Vagina (tissue), 2 donors: ENCODE measurements at regions not wholly inside any gene's neighbourhood (a gene's known extent, or its start where the extent isn't known, plus 50 kb on each side); places are given as distances from the start of the nearest gene placed in this dataset.

Experiments used
- DNase-seq, 2 donors: peaks; one replicate each; pipeline ENCODE4 v3.0.0-alpha.2; 2017; ENCODE audit errors: extremely low spot score in 2 of 2
- H3K27ac ChIP-seq: fragments of 200-600 bp; sonication (generic); one replicate; pipeline ENCODE4 v1.5.1; 2019
- H3K27me3 ChIP-seq: fragments of 200-600 bp; sonication (generic); one replicate; pipeline ENCODE4 v1.5.1; 2019
- H3K36me3 ChIP-seq, 2 donors: fragments of 200-600 bp; sonication (generic); one replicate each; pipeline ENCODE4 v1.5.1; 2017 to 2019
- H3K4me1 ChIP-seq: fragments of 200-600 bp; sonication (generic); one replicate; pipeline ENCODE4 v1.5.1; 2019
- H3K4me3 ChIP-seq, 2 donors: fragments of 200-600 bp; sonication (generic); 1 replicate in 1 of 2; 2 replicates in 1 of 2; pipeline ENCODE4 v1.5.1; 2016 to 2019
- H3K9me3 ChIP-seq: fragments of 200-600 bp; sonication (generic); one replicate; pipeline ENCODE4 v1.5.1; 2019
- POLR2A ChIP-seq, 2 donors: fragments of 450-650 bp; IDR thresholded peaks; one replicate each; pipeline ENCODE4 v1.6.1; 2017; ENCODE audit warnings: antibody characterized with exemption in 2 of 2, mild to moderate bottlenecking in 2 of 2, moderate library complexity in 2 of 2
- POLR2AphosphoS5 ChIP-seq, 2 donors: sonication (generic); formaldehyde crosslinking; IDR thresholded peaks; one replicate each; pipeline ENCODE4 v1.9.0; 2017; ENCODE audit warnings: antibody characterized with exemption in 2 of 2, mild to moderate bottlenecking in 2 of 2, low read depth in 1 of 2; ENCODE audit not compliant: insufficient read depth in 1 of 2
- intact Hi-C: fragments of 100-400 bp; cut with DNase I; formaldehyde crosslinking; loops from one replicate; pipeline ENCODE4 v1.15.1; 2023
- TF ChIP-seq, protein P1 (sequence below), 3 experiments: fragments of 450-650 bp in 2 of 3; fragments of 200-600 bp in 1 of 3; sonication (generic) in 1 of 3; IDR thresholded peaks; one replicate each; pipeline ENCODE4 v1.5.1; 2017 to 2019; ENCODE audit warnings: antibody characterized with exemption in 3 of 3, mild to moderate bottlenecking in 2 of 3, moderate library complexity in 2 of 3

DNA sequence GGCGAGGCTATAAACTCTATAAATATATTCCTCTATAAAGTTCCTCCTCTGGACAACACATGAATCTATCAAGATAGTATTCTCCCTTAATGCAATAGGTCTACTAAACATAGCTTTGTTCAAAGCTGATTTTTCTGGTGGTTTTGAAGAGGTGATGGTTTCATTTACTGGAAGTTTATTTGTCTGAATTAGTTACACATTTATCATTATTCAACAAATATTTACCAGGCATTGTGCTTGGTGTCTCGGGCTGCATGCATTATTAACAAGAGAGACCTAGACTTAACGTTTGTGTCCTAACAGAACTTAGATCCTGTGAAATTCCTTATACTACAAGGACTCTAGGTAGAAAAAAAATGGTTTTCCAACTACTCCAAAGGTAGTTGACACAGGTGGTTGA is 511.4 kb upstream of the B3GALT2 start:
- Histone ChIP-seq H3K27ac (no peak overlapping the region), H3K4me1 (no peaks in the 10 kb centered on the region), H3K27me3 (no peaks in the 10 kb centered on the region), H3K4me3 (no peak overlapping the region), H3K36me3 (no peaks in the 10 kb centered on the region), H3K9me3 (no peaks in the 10 kb centered on the region)
- no peak for TF ChIP-seq POLR2AphosphoS5 (IDR thresholded peaks at IDR 0.05; ENCODE audit: insufficient read depth in 1 of 2, low read depth in 1 of 2)
- TF ChIP-seq, protein P1, sequence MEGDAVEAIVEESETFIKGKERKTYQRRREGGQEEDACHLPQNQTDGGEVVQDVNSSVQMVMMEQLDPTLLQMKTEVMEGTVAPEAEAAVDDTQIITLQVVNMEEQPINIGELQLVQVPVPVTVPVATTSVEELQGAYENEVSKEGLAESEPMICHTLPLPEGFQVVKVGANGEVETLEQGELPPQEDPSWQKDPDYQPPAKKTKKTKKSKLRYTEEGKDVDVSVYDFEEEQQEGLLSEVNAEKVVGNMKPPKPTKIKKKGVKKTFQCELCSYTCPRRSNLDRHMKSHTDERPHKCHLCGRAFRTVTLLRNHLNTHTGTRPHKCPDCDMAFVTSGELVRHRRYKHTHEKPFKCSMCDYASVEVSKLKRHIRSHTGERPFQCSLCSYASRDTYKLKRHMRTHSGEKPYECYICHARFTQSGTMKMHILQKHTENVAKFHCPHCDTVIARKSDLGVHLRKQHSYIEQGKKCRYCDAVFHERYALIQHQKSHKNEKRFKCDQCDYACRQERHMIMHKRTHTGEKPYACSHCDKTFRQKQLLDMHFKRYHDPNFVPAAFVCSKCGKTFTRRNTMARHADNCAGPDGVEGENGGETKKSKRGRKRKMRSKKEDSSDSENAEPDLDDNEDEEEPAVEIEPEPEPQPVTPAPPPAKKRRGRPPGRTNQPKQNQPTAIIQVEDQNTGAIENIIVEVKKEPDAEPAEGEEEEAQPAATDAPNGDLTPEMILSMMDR (IDR thresholded peaks at IDR 0.05), result no peak
- no peak for TF ChIP-seq POLR2A (IDR thresholded peaks at IDR 0.05)
- intact Hi-C loops, result no loop called here
- no peak for DNase-seq

DNA sequence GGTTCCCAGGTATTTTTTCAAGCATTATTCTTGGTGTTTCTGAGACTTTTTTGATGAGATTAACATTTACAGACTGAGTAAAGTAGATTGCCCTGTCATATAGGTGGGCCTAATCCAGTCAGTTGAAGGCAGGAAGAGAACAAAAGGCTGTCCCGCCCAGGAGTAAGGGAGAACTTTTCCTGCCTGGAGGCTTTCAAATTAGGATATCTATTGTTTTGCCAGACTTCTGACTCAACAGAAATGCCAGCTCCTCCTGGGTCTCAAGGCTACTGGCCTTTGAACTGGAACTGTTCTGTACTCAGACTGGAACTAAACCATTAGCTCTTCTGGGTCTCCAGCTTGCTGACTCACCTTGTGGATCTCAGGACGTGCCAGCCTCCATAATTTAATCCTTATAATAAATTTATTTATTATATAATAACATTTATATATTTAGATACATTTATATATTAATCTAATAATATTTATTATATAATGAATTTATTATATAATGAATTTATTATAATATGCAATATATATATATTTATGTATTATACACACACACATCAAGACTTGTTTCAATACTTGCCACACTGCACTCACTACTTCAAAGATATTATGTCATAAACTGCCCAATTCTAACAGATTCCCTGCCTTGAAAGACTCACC is 510.8 kb upstream of the B3GALT2 start:
- no peak for DNase-seq
- no peaks in the 10 kb centered on the region for H3K36me3 ChIP-seq
- no peaks in the 10 kb centered on the region for H3K4me1 ChIP-seq
- no peaks in the 10 kb centered on the region for H3K27me3 ChIP-seq
- no peaks in the 10 kb centered on the region for H3K9me3 ChIP-seq
- no peak overlapping the region for H3K4me3 ChIP-seq
- H3K27ac ChIP-seq, result no peak overlapping the region
- TF ChIP-seq, protein P1 (IDR thresholded peaks at IDR 0.05), result no peak
- TF ChIP-seq POLR2A (IDR thresholded peaks at IDR 0.05), result no peak
- no peak for TF ChIP-seq POLR2AphosphoS5 (IDR thresholded peaks at IDR 0.05; ENCODE audit: insufficient read depth in 1 of 2, low read depth in 1 of 2)
- intact Hi-C loops, result no loop called here

DNA sequence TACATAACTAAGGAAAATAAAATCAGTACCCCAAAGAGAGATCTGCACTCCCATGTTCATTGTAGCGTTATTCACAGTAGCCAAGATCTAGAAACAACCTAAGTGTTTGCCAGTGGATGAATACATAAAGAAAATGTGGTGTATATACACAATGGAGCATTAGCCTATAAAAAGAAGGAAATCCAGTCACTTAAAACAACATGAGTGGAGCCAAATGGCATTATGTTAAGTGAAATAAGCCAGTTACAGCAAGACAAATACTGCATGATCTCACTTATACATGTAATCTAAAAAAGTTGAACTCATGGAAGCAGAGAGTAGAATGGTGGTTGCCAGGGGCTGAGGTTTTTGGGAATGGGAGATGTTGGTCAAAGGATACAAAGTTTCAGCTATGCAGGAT is 508.3 kb upstream of the B3GALT2 start:
- intact Hi-C loops, result no loop called here
- no peaks in the 10 kb centered on the region for H3K27me3 ChIP-seq
- H3K36me3 ChIP-seq, result no peaks in the 10 kb centered on the region
- H3K4me1 ChIP-seq, result no peaks in the 10 kb centered on the region
- no peaks in the 10 kb centered on the region for H3K9me3 ChIP-seq
- DNase-seq, result no peak
- TF ChIP-seq POLR2A (IDR thresholded peaks at IDR 0.05), result no peak
- TF ChIP-seq, protein P1 (IDR thresholded peaks at IDR 0.05), result no peak
- TF ChIP-seq POLR2AphosphoS5 (IDR thresholded peaks at IDR 0.05; ENCODE audit: insufficient read depth in 1 of 2, low read depth in 1 of 2), result no peak
- no peak overlapping the region for H3K4me3 ChIP-seq
- no peak overlapping the region for H3K27ac ChIP-seq

DNA sequence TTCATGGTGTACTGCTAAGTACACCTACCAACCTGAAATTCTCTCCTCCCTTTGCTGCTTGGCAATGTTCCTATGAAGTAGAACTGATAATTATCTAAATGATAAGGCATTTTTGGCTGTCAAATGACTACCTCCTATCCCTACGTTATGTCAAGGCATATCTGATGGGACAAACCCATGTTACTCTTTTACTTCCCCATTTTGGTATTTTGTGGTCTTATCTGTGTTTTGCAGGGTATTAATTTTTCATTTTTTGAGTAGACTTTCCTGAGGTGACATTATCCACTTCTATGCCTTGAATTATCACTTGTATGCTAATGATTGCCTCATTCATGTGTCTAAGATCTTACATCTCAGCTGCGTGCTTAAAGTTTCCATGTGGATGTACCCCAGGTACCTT is 499.6 kb upstream of the B3GALT2 start:
- TF ChIP-seq POLR2AphosphoS5 (IDR thresholded peaks at IDR 0.05; ENCODE audit: insufficient read depth in 1 of 2, low read depth in 1 of 2) (no peak), POLR2A (IDR thresholded peaks at IDR 0.05) (no peak)
- TF ChIP-seq, protein P1 (IDR thresholded peaks at IDR 0.05), result no peak
- no peak for DNase-seq
- H3K4me3 ChIP-seq, result no peak overlapping the region
- H3K36me3 ChIP-seq, result no peaks in the 10 kb centered on the region
- intact Hi-C loops, result no loop called here
- H3K9me3 ChIP-seq, result no peaks in the 10 kb centered on the region
- no peaks in the 10 kb centered on the region for H3K27me3 ChIP-seq
- H3K27ac ChIP-seq, result no peak overlapping the region
- no peaks in the 10 kb centered on the region for H3K4me1 ChIP-seq

DNA sequence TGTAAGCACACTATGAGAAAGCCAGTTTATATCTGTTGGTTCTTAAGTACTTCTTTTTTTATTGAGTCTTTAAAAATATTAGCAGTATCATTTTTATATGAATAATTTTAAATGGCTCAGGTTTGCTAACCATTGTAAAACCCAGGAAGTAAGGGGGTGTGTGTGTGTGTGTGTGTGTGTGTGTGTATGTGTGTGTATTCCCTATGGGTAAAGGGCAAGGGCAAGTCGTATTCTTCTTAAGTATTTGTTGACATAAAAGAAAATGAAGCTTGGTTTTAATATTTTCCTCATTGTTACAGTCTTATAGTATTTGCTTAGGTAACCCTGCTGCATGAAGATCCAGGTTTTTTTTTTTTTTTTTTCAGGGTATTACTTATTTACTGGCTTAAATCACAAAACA is 495.0 kb upstream of the B3GALT2 start:
- no peak for DNase-seq
- Histone ChIP-seq H3K4me1 (no peaks in the 10 kb centered on the region), H3K4me3 (no peak overlapping the region), H3K9me3 (no peaks in the 10 kb centered on the region), H3K27ac (no peak overlapping the region), H3K36me3 (no peaks in the 10 kb centered on the region), H3K27me3 (no peaks in the 10 kb centered on the region)
- intact Hi-C loops, result no loop called here
- no peak for TF ChIP-seq POLR2AphosphoS5 (IDR thresholded peaks at IDR 0.05; ENCODE audit: insufficient read depth in 1 of 2, low read depth in 1 of 2)
- TF ChIP-seq, protein P1 (IDR thresholded peaks at IDR 0.05), result no peak
- TF ChIP-seq POLR2A (IDR thresholded peaks at IDR 0.05), result no peak
